NCI-H2029 (cell line): ENCODE measurements at regions not wholly inside any gene's neighbourhood (a gene's known extent, or its start where the extent isn't known, plus 50 kb on each side); places are given as distances from the start of the nearest gene placed in this dataset.
"Not testable (repeated sequence)": the region's sequence is repeated elsewhere in the genome, so short reads cannot be mapped to it uniquely, and the experiment has no call there.

ENCODE experiments used
- DNase-seq: peaks from one replicate; lab custom pipeline; 2025; lab: John Stamatoyannopoulos, UW

DNA sequence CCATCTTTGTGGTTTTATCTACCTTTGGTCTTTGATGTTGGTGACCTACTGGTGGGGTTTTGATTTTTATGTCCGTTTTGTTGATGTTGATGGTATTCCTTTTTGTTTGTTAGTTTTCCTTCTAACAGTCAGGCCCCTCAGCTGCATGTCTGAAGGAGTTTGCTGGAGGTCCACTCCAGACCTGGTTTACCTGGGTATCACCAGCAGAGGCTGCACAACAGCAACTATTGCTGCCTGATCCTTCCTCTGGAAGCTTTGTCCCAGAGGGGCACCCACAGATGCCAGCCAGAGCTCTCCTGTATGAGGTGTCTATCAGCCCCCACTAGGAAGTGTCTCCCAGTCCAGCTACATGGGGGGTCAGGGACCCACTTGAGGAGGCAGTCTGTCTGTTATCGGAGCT is 199.3 kb upstream of the WDFY3 start:
- DNase-seq, result no peak

DNA sequence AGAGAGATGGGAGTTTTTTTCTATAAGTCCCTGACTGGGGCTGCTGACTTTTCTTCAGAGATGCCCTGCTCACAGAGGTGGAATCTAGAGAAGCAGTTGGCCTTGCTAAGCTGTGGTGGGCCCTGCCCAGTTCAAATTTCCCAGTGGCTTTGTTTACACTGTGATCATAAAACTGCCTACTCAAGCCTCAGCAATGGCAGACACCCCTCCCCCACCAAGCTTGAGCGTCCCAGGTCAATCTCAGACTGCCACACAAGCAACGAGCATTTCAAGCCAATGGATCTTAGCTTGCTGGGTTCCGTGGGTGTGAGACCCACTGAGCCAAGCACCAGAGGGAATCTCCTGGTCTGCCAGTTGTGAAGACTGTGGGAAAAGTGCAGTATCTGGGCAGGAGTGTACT is 199.8 kb upstream of the WDFY3 start:
- DNase-seq, result peak; percentile 36

DNA sequence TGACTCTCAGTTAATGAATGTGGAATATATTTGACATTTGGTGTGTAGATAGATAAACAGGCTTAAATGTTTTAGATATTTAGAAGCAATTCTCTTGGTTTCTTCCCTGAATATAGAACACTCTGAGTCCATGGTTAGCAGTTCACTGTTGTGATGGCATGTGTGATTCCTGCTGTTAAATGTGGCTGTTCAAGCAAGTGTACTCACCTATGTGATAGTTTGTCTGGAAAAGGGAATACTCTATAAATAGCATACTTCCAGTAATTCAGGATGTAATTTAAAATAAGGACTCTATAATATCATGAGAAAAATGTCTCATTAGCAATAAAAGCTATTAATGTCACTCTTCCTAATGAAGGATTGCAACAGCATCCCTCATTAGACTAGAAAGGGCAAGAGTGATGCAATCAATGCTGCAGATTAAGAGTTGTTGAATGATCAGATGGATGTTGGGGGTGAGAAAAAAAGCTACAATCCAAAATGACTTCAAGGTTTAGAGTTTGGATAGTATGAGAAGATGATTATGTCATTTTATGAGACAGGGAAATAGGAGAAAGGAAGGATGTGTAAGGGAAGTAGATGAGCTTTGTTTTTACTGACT is 201.8 kb upstream of the WDFY3 start:
- no peak for DNase-seq

DNA sequence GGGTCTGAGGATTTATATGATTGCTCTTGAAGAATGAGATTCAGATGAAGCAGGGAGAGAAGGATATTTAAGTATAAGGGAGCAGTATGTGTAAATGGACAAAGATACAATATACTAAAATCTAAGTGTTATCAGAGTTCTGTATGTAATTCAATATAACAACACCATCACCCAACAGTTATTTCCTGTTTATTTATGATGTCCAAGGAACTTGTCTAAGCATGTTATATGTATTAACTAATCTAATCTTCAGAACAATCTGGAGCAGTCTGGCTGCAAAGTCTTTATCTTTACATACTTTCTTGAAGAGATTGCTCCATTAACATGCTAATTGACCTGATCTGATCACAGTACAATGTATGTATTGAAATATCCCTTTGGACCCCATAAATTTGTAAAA is 203.8 kb upstream of the WDFY3 start:
- no peak for DNase-seq

DNA sequence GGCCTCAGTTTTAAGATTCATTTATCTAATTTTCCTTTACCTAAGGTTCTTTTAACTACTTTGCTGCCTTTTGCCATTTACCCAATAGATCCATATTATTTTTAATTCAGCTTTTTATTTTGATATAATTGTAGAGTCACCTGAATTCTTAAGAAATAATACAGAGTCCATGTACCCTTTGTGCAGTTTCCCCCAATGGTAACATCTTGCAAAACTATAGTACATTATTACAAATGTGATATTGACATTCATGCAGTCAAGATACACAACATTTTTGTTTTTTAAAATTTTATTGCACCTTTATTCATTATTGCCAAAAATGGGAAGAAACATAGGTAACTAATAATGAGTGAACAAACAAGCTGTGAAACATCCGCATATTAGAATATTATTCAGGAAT is 208.7 kb upstream of the WDFY3 start:
- DNase-seq, result no peak

DNA sequence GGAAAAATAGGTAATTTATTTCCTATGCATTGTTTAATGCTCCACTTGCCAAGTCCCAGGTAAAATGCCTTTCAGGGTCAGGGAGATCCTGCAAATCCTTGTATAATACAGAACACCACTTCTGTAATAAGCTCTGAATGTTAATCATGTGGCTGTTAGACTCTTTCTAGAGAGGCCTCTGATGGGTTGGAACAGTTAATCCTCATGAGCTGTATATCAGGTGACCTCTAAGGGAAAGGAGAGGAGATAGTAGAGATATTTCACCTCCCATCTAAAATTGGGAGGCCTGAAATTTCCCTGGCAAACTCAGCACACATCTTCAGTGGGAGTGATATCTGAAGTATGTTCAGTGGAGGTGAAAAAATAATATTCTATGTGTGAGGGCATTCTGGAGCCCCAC is 210.6 kb upstream of the WDFY3 start:
- no peak for DNase-seq

DNA sequence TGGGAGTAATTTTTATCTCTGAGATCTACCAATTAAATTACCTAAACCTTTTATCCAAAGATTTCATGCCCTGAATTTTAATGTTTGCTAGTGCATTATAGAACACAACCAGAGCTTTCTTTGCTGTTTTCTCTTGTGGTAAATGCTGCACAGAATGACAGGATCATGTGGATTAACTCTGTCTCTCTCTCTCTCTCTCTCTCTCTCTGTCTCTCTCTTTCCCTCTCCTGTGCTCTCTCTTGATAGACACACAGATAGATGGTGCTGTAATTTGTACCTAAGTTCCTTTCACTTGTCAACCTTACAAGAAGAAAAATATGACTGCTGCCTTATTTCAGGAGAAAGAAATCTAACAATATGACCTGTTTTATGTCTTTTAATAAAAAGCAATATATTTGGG is 211.2 kb upstream of the WDFY3 start:
- no peak for DNase-seq

DNA sequence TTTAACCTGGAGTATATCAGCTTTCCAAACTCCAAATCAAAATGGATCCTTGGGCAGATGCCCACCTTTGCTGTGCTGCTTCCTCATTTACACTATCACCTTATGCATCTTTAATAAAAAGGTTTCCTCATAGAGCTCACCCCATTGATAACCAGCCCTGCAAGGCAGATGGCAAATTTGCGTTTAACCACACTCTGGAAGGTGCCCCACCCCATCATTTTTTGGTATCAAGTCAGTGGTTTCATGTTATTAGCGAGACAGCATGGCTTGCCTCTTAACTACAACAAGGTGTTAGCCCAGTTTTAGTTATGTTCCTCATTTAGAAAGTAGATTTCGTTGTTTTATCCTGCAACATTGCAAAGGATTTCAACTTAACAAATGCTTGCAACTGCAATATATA is 214.0 kb upstream of the WDFY3 start:
- no peak for DNase-seq

DNA sequence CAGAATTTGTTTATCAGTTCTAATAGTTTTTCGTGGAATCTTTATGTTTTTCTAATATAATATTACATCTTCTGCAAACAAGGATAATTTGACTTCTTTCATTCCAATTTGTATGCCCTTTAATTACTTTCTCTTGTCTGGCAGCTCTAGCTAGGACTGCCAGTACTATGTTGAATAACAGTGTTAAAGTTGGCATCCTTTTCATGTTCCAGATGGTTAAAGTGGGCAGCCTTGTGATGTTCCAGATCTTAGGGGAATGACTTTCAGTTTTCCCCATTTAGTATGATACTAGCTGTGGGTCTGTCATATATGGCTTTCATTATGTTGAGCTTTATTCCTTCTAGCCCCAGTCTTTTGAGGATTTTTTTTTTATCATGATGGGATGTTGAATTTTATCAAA is 220.6 kb upstream of the WDFY3 start:
- DNase-seq, result no peak

DNA sequence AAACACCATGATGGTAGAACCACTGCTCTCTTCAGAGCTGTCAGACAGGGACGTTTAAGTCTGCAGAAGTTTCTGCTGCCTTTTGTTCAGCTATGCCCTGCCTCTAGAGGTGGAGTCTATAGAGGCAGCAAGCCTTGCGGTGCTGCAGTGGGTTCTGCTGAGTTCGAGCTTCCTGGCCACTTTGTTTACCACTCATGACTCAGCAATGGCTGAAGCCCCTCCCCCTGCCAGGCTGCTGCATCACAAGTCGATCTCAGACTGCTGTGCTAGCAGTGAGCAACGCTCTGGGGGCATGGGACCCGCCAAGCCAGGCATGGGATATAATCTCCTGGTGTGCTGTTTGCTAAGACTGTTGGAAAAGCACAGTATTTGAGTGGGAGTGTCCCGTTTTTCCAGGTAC is 229.5 kb upstream of the WDFY3 start:
- not testable (repeated sequence) for DNase-seq

DNA sequence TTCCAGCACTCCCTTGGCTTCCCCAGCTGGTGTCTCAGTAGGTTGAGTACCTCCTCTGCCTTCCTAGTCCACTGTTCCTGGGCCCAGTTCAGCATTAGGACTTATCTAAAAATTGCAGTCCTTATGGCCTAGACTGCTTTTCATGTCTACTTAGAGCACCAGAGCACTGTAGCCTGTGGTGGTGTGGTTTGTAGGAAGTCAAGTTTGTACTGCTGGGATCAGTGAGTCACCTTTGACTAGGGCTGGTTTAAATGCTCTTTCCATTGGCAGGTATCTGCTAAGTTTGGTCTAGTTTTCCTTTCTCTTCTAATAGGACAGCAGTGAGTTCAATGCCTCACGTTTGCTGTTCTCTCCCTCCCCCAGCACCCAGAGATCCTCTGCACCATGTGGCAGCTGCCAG is 233.6 kb upstream of the WDFY3 start:
- DNase-seq, result no peak

DNA sequence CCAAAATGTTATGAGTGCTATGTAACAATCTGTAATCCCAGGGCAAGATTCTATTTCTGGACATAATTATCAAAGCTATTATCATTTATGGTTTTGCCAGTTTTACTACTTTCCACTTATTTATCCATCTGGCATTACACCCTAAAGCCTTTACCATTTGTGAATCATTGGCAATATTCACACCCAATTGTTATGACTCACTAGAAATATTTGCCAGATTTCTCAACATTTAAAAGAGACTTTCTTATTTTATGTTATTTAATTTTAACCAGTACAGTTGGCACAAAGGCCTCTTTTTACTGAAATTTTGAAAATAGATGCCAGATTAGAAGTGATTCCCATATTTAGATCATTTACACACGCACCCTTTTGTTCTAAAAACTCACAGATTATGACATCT is 242.7 kb upstream of the WDFY3 start:
- no peak for DNase-seq

DNA sequence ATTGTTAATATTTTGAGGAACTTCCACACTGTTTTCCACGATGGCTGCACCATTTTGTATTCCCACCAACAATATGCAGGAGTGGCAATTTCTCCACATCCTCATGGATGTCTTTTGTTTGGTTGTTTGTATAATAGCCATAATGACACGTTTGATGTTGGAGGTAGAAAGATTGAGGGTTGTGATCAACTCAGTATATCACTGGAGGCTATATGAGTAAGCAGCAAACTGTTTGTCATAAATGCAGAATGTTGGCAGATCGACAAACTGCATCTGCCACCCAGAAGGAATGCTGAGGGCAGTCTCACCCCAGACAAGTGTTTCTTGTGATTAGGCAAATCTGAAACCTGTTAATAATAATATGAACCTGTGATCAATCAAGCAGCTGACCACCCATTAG is 243.9 kb upstream of the WDFY3 start:
- no peak for DNase-seq

DNA sequence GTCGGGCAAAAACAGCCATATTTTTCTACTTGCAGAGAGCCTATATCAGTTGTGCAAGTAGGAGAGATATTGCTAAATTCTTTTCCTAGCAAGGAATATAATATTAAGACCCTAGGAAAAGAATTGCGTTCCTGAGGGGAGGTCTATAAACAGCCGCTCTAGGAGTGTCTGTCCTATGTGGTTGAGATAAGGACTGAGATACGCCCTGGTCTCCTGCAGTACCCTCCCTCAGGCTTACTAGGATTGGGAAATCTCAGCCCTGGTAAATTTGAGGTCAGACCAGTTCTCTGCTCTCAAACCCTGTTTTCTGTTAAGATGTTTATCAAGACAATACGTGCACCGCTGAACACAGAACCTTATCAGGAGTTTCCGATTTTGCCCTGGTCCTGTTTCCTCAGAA is 250.1 kb upstream of the WDFY3 start:
- DNase-seq, result not testable (repeated sequence)

DNA sequence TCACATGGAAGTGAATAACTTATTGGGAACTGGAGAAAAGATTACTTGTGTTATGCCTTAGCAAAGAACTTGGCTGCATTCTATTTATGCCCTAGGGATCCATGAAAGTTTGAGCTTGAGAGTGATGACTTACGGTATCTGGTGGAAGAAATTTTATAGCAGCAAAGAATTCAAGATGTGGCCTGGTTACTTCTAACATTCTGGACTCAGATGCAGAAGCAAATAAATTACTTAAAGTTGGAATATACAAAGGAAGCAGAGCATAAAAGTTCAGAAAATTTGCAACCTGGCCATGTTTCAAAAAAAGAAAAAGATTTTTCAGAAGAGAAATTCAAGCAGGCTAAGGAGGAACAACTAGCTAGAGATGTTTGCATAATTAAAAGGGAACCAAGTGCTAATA is 252.3 kb upstream of the WDFY3 start:
- DNase-seq, result no peak

DNA sequence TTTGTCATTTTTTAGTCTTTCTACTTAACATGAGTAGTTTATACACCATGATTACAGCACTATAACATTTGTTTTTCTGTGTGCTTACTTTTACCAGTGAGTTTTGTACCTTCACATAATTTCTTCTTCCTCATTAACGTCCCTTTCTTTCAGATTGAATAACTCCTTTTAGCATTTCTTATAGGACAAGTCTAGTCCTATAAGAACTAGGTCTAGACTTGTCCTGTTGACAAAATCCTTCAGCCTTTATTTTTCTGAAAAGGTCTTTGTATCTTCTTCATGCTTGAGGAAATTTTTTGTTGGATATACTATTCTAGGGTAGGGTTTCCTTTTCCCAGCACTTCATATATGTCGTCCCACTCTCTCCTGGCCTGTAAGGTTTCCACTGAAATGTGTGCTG is 253.3 kb upstream of the ARHGAP24 start:
- DNase-seq, result no peak

DNA sequence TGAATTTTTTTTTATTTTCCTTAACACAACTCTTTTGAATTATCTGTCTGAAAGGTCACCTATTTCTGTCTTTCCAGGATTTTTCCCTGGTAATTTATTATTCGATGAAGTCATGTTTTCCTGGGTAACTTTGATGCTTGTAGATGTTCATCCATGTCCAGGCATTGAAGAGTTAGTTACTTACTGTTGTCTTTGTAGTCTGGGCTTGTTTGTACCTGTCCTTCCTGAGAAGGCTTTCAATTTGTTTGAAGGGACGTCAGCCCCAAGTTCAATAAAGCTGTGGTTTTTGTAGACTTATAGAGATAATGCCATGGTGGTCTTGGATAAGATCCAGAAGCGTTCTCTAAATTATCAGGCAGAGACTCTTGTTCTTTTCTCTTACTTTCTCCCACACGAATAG is 252.4 kb upstream of the ARHGAP24 start:
- DNase-seq, result no peak

DNA sequence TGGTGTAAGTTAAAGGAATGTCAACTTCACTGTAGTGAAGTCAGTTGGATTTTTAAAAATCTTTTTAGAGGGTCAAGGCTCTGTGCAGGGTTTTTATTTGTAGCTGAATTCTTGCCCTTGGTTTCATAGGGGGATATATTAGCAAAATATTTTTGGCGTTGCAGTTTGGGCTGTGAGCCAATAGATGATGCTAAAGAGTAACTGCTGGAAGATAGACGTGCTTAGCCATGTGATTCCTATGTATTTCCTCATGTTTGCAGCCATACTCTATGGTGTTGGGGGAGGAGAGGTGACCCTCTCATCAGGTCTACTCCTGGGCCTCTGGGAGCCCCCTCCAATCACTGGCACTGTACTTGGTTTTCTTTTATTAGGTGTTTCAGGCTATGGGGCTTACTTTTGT is 246.7 kb upstream of the ARHGAP24 start:
- no peak for DNase-seq

DNA sequence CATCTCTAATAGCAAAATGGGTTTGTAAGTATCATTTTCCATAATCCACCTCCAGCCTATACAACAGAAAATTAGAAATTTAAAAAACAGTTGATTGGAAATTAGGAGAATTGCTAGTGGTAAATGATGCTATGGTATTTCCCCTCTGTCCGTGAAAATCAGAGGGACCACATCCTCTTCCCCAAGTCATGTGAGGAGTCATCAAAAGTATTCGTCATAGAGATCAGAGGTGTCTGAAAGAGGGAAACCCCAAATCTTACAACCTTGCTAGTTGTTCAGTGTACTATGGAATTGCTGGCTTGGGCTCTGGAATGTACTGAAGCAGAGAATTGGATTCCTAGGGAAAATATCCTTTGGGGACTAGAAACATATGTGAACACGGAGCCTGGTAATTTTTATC is 241.4 kb upstream of the ARHGAP24 start:
- no peak for DNase-seq

DNA sequence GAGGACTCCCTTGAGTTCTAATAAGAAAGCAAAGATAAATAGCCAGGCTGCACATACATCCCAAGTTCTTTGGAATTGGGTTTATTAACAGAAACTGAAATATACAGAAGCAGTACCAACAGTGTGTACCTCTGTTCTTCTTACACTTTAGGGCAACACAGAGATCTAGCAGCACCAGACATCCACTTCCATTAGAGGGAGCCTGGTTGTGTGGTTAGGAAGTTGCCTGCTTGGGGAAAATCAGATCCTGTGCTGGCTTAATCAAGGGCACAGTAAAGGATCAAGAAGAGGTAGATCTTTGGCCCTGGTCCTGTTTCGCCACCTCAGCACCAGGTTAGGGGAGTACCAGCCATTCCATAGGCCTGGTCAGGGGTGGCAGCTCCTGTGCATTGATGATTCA is 231.1 kb upstream of the ARHGAP24 start:
- DNase-seq, result no peak

DNA sequence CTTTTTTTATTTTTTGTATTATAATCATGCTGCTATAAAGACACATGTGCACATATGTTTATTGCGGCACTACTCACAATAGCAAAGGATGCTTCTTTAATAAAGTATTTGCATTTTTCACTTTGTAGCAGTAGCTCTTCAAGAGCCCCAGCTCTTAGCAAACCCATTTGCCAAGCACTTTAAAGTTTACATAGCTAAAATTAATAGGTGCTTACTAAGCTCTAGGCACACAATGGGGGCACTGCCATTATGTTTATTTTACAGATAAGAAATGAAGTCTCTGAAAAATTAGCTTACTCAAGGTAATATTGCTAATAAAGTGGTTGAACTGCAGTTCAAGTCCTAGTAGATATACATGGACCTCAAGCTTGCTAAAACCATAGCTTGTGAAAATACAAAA is 230.3 kb upstream of the ARHGAP24 start:
- DNase-seq, result no peak

DNA sequence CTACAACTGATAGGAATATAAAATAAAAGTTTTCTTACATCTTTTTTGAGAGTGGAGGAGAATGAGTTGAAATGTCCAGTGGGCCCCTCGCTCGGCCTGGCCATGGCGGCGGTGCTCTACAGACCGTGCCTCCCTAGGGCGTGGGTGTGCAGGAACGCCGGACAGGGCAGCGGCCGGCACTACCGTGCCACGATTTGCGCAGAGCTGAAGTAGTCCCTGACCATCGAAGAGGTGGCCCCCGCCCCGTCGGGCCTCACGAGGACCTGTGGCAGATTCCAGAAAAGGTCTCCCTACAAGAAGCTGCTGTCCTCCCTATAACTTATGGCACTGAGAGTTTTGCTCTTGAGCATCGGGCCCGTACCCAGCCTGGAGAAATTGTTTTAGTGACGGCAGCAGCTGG is 228.9 kb upstream of the ARHGAP24 start:
- DNase-seq, result no peak

DNA sequence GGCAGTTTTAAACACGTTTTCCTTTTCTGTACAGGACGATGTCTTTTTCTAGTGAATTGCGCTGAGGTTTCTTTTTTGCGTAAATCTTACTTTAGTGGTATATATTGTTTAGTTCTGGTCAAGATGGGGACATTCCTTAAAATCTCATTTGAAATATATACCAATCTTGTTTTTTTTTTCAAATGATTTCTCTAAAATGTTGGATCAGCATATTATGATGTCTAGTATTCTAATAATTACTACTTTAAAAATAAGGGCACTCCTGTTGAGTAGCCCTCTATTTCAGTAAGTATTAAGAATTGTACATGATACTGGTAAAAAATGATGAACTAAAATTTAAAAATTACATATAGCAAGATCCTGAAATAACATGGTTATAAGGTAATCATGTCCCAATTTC is 224.1 kb upstream of the ARHGAP24 start:
- DNase-seq, result no peak

DNA sequence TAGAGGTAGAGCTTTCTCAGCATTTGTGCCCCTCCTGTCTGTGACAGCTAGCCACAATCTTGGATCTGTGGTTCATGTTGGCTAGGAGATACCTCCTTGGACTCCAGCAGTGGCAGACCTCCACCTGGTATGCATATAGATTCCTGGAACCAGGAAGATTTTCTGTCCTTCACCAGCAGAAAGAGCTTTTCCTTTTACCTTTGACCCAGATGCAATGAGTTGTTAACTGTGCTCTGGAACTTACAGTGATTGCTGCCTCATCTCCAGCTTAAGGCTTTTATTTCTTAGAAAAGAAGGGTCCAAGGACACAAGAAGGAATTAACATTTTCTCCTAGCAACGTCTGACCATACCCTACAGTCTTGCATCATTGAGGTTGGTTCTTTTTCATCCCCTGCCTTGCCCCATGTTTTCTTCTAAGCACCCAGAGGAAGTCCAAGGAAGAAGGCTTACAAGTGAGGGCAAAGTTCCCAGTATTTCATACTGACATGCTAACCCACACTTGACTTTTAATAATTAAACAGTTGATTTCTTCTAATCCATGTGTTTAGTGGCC is 217.1 kb upstream of the ARHGAP24 start:
- DNase-seq, result no peak

DNA sequence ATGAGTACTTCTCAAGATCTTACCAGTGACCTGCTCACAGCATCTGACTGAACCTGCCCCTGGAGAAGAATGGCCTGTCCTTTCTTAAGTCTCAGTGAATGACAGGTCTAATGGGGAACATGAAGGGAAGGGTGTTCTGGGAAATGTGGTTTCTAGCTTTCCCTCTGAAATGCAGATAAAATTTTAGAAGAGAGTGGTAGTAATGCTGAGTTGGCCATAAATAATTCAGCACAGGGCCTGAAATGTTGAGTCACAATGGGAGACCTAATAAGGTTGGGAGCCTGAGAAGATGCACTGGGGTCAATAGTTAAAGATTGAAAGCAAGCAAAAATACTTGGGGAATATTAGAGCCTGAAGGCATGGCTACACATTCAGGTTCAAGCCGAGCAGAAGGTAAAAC is 214.9 kb upstream of the ARHGAP24 start:
- DNase-seq, result no peak
